ENCODE measurements at regions not wholly inside any gene's neighbourhood (a gene's known extent, or its start where the extent isn't known, plus 50 kb on each side); places are given as distances from the start of the nearest gene placed in this dataset.

DNA sequence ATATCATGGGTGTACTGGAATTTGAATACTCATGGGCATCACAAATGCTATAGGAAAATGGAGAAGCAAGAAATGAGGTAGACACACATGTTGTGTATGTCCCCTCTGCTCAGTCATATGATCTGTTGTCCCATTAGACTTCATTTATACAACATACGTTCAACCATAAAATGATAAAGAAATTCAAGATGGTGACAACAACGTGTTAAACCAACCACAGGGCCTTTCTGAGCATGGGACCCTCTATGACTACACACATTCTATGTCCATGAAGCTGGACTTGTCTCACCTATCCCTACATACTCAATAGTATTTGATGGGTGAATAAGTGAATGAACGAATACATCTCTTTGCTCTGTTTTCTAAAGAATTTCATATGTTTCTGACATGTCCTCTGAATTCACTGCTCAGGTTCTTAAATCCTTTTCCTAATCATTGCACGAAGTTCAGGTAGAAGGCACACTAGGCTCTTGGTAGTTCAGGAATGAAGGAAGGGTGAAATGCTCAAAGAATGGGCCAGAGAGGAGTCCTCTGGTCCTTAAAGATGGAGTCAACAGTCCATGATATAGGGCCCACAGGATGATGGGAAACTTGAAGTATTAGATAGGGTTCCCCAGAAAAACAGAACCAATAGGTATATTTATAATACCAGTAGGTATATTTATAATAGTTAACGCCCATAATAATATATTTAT is 105.7 kb upstream of the PPM1H start:
- Histone ChIP-seq H3K4me3 (no peak overlapping the region), H3K27ac (no peak overlapping the region), H3K9me3 (no peaks in the 10 kb centered on the region), H3K4me1 (no peaks in the 10 kb centered on the region), H3K36me3 (no peaks in the 10 kb centered on the region), H3K27me3 (no peaks in the 10 kb centered on the region)
- no peak for TF ChIP-seq EP300 (IDR thresholded peaks at IDR 0.05; ENCODE audit: low read depth)
- no peak for TF ChIP-seq POLR2A (IDR thresholded peaks at IDR 0.05)
- TF ChIP-seq POLR2AphosphoS5 (IDR thresholded peaks at IDR 0.05): no peak
- TF ChIP-seq, protein P1, sequence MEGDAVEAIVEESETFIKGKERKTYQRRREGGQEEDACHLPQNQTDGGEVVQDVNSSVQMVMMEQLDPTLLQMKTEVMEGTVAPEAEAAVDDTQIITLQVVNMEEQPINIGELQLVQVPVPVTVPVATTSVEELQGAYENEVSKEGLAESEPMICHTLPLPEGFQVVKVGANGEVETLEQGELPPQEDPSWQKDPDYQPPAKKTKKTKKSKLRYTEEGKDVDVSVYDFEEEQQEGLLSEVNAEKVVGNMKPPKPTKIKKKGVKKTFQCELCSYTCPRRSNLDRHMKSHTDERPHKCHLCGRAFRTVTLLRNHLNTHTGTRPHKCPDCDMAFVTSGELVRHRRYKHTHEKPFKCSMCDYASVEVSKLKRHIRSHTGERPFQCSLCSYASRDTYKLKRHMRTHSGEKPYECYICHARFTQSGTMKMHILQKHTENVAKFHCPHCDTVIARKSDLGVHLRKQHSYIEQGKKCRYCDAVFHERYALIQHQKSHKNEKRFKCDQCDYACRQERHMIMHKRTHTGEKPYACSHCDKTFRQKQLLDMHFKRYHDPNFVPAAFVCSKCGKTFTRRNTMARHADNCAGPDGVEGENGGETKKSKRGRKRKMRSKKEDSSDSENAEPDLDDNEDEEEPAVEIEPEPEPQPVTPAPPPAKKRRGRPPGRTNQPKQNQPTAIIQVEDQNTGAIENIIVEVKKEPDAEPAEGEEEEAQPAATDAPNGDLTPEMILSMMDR (IDR thresholded peaks at IDR 0.05): no peak
- WGBS, 2 donors (ENCODE audit: low coverage in 1 of 2): 77 to 100% methylated on average over 2 to 5 of the region's 5 CpGs
- DNase-seq: no peak
- in situ Hi-C loops (cut with MboI; ENCODE audit: low pct_ligation_motif_present in 1 of 4, low pct_unique_long_range_greater_than_20kb in 1 of 4, low sequenced_read_pairs in 3 of 4) (no loop called here), intact Hi-C loops (cut with DNase I; ENCODE audit: low total_unique reads) (no loop called here)

DNA sequence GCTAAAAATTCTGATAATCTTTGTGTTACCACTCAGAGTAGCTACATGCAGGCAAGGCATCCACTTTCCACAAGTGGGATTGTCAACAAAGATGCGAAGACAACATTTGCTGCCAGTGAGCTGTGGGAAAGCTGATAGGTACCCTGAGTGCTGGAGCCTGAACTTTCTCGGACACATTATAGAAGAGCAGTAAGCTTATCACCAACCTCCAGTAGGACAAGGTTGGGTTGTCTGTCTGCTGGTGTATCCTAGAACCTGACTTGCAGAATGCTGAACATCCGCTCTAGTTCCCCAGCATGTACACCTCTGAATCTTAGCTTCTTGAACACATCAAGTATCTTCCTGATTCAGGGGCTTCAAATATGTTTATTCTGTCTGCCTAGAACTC is 103.8 kb upstream of the PPM1H start:
- in situ Hi-C loops (cut with MboI; ENCODE audit: low pct_ligation_motif_present in 1 of 4, low pct_unique_long_range_greater_than_20kb in 1 of 4, low sequenced_read_pairs in 3 of 4): no loop called here
- Histone ChIP-seq H3K36me3 (no peaks in the 10 kb centered on the region), H3K4me3 (no peak overlapping the region), H3K4me1 (no peaks in the 10 kb centered on the region), H3K27ac (no peak overlapping the region), H3K9me3 (no peaks in the 10 kb centered on the region), H3K27me3 (no peaks in the 10 kb centered on the region)
- TF ChIP-seq EP300 (IDR thresholded peaks at IDR 0.05; ENCODE audit: low read depth): no peak
- no peak for TF ChIP-seq POLR2A (IDR thresholded peaks at IDR 0.05)
- no peak for TF ChIP-seq POLR2AphosphoS5 (IDR thresholded peaks at IDR 0.05)
- TF ChIP-seq, protein P1 (IDR thresholded peaks at IDR 0.05): no peak
- 98 to 100% methylated on average over 1 to 3 of the region's 3 CpGs for WGBS, 2 donors (ENCODE audit: low coverage in 1 of 2)
- intact Hi-C loops (cut with DNase I; ENCODE audit: low total_unique reads): no loop called here
- no peak for DNase-seq

DNA sequence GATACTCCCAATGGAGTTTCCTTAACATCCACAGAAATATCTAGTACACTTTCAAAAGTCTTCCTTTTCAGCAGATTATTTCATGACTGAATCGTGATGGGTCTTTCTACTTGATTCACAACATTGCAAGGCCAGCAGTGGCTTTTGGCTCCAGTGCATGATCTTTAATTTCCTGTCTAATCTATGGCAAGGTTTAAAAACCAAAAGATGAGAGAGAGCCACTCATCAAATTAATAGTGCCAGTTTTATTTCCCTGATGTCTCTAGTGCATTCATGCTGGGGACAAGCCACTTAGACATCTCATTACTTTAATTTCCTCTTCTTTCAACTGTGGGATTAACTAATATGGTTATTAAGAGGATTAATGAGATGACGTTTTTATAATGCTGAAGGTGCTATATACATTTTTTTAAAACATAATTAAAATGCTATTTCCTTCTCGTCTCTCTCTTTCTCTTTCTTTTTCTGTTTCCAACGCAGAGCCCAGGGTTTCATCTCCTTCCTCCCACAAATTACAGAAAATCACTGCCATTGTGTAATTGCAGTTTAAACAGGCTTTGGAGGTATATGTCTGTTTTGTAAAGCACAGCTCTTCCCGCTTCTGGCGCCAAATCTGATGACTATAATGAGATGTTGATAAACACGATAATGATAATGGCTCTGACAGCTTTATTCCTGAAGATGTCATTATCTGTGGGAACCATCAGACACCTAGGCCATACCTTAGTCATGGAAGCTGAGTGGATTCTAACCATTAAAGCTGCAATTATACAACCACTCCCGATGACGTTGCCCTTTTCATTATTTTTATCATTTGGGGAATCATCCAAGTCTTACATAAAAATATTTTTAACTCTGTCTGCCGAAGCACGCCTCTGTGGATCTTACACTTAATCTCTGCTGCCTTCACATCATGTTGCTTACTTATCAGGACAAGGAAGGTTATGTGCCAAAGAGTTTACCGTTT is 103.1 kb upstream of the PPM1H start:
- Histone ChIP-seq H3K27me3 (no peaks in the 10 kb centered on the region), H3K4me1 (no peaks in the 10 kb centered on the region), H3K4me3 (no peak overlapping the region), H3K9me3 (no peaks in the 10 kb centered on the region), H3K36me3 (no peaks in the 10 kb centered on the region), H3K27ac (no peak overlapping the region)
- in situ Hi-C loops (cut with MboI; ENCODE audit: low pct_ligation_motif_present in 1 of 4, low pct_unique_long_range_greater_than_20kb in 1 of 4, low sequenced_read_pairs in 3 of 4): no loop called here
- WGBS, 2 donors (ENCODE audit: low coverage in 1 of 2): 69 to 77% methylated on average over 10 to 12 of the region's 12 CpGs
- DNase-seq: no peak
- TF ChIP-seq, protein P1 (IDR thresholded peaks at IDR 0.05): no peak
- TF ChIP-seq POLR2A (IDR thresholded peaks at IDR 0.05) (no peak), POLR2AphosphoS5 (IDR thresholded peaks at IDR 0.05) (no peak), EP300 (IDR thresholded peaks at IDR 0.05; ENCODE audit: low read depth) (no peak)
- intact Hi-C loops (cut with DNase I; ENCODE audit: low total_unique reads): no loop called here

DNA sequence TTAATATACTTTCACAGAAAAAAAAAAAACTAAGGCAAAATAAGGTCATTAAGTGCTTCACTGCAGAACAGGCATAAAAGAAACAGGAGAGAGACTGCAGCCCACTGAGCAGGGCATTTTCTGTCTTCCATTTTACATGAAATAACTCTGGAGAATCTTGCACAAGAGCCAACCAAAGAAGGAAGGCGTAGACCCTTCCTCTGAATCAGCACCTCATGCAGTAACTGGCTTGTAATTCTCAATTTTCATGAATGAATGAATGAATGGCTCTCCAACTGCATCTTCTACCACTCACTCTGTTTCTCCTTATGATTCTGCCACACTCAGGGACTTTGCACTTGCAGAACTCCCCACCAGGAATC is 102.0 kb upstream of the PPM1H start:
- no peak for TF ChIP-seq POLR2A (IDR thresholded peaks at IDR 0.05)
- no peak for TF ChIP-seq POLR2AphosphoS5 (IDR thresholded peaks at IDR 0.05)
- no peak for TF ChIP-seq EP300 (IDR thresholded peaks at IDR 0.05; ENCODE audit: low read depth)
- TF ChIP-seq, protein P1 (IDR thresholded peaks at IDR 0.05): no peak
- H3K4me3 ChIP-seq: no peak overlapping the region
- no peaks in the 10 kb centered on the region for H3K4me1 ChIP-seq
- no peak overlapping the region for H3K27ac ChIP-seq
- 50 to 70% methylated on average over 1 of the region's 1 CpG for WGBS, 2 donors (ENCODE audit: low coverage in 1 of 2)
- H3K9me3 ChIP-seq: no peaks in the 10 kb centered on the region
- H3K36me3 ChIP-seq: no peaks in the 10 kb centered on the region
- H3K27me3 ChIP-seq: no peaks in the 10 kb centered on the region
- DNase-seq: no peak
- in situ Hi-C loops (cut with MboI; ENCODE audit: low pct_ligation_motif_present in 1 of 4, low pct_unique_long_range_greater_than_20kb in 1 of 4, low sequenced_read_pairs in 3 of 4): no loop called here
- intact Hi-C loops (cut with DNase I; ENCODE audit: low total_unique reads): no loop called here
